HG03520 (cell line): ENCODE measurements at regions not wholly inside any gene's neighbourhood (a gene's known extent, or its start where the extent isn't known, plus 50 kb on each side); places are given as distances from the start of the nearest gene placed in this dataset.
"Not testable (repeated sequence)": the region's sequence is repeated elsewhere in the genome, so short reads cannot be mapped to it uniquely, and the experiment has no call there.

Source experiments
- ATAC-seq: cut with Tn5 transposase; IDR thresholded peaks from one replicate; pipeline ENCODE4 v1.9.1; 2021; ENCODE audit warnings: mild to moderate bottlenecking, moderate library complexity; ENCODE audit not compliant: unreplicated experiment

DNA sequence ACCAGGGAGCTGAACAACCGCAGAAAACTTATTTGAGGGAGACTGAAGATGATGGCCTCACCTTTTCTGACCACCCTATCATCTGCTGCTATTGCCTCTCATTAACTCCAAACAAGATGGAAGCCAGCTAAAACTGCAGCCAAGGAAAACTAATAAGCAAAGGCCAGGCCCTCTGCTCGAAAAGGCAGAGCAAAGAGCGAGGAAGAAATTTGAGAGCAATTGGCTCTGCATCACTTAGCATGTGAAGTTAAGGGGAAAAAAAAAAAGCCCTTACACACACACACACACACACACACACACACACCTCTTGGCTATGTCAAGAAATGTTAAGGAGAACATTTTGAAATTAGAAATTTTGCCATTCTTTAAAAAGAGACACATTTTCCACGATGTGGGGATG lies 228.1 kb upstream of the CYLC2 start:
- no peak for ATAC-seq

DNA sequence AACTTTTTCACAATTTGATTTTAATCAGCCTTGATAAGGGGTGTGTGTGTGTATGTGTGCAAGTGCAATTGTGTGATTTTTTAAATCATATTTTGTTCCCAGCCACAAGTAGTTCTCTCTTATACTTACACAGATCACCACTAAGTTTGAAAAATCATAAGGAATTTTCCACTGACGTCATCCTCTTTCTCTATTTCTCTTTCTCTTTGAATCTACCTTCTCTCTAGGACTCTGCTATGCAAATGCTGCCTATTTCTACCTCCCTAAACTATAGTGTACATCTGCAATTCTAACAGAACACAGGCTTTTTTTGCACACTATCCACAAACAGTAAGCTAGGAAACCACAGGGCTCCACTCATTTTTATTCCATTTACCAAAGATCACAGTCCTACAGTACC lies 254.6 kb upstream of the CYLC2 start:
- no peak for ATAC-seq

DNA sequence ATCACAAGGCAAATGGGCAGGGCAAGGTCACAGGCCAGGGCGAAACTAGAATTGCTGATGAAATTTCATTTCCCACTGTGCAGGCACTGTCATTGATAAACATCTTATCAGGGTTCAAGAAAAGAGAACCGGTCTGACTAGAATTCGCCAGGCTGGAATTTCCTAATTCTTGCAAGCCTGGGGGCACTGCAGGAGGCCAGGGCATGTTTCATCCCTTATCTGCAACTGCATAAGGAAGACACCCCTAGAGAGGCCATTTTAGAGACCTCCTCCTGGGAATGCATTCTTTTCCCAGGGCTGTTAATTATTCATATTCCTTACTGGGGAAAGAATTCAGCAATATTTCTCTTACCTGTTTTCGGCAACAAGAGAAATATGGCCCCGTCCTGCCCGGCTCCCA lies 266.2 kb upstream of the CYLC2 start:
- ATAC-seq = no peak

DNA sequence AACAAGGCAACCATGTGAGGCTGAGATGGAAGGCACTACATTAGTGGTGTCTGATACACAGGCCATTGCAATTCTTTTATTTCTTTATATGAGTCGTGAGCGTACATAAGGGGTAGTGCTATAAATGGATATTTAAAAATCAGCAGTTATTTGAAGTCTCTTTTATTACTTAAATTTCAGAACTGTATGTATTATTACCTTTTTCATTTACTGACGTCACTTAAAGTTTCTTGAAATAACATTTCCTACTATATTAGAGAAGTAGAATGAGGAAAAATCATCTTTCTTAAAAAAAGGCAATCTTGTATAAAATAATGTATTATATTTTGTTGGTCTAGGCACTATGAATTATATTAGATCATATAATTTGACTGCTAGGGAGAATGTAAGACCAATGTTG lies 280.9 kb upstream of the CYLC2 start:
- ATAC-seq = no peak

DNA sequence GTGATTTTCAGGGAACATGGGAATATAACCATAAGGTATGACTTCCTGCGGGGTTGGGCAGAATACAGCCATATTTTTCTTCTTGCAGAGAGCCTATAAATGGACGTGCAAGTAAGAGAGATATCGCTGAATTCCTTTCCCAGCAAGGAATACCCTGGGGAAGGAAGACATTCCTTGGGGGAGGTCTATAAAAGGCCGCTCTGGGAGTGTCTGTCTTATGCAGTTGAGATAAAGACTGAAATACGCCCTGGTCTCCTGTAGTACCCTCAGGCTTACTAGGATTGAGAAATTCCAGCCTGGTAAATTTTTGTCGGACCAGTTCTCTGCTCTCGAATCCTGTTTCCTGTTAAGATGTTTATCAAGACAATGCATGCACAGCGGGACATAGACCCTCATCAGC lies 282.2 kb upstream of the CYLC2 start:
- not testable (repeated sequence) for ATAC-seq

DNA sequence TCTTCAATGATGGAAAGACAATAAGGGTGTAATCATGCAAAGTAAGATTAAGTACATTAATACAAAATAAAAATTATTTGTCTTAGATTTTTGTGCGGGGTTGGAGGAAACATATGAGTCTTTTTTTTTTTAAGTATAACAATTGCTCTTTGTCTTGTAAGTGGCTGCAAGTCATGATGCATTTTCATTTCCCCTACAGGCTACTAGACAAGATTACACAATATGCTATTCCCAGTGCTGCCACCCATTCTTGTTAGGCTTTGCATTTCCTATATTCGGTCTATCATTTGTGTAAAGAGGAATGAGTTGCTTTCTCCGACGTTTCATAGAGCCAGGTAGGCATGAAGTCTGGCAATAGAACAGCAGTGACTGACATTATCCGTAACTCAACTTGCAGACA lies 294.2 kb upstream of the CYLC2 start:
- no peak for ATAC-seq

DNA sequence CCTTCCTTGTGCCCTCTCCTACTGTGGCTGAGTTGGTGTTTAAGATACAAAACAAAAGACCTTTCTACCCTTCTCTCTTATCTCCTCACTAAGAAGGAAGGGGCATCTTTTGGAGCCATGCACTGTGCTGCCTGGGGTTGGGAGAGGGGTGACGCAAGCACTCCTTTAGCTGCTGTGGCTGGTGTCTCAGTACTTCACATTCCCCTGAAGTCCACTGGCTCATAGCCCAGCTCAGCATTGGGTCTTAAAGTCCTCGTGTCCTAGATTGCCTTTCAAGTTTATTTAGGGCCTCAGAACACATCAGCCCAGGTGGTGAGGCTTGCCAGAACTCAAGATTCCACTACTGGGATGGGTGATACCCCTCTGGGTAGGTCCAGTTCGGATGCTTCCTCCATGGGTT lies 325.9 kb upstream of the CYLC2 start:
- no peak for ATAC-seq

DNA sequence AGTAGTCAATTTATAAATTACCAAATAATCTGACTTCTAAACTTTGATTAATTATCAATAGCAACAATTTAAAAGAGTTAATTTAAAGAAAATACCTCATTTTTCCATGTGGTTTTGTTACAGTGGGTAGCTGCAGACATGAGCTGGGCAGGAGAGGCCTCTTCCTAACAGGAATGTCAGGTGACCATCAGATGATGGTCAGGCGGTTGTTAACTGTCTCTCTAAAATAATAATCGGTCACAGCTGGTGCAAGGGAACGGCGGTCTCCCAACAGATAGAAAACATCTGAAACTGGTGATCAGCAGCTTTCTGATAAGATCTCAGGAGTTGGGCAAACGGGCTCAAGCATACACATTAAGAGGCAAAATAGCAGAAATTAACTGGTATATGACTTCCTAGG lies 342.7 kb upstream of the CYLC2 start:
- ATAC-seq = no peak

DNA sequence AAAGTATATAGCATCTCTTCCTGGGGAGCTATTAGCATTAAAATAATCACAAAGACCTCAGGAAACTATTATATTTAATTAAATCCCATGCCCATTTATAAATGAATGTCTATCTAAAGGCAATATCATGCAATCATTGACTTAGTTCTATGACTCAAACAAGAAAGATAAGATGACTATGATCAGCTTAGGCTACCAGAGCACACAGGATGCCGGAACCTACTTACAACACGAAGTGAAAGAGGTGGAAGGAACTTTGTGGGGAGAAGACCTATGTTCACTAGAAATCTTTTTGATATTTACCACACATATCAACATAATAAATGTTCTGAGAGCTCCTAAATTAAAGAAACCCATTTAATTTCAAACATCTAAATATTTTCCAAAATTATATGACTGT lies 344.2 kb upstream of the CYLC2 start:
- ATAC-seq = no peak

DNA sequence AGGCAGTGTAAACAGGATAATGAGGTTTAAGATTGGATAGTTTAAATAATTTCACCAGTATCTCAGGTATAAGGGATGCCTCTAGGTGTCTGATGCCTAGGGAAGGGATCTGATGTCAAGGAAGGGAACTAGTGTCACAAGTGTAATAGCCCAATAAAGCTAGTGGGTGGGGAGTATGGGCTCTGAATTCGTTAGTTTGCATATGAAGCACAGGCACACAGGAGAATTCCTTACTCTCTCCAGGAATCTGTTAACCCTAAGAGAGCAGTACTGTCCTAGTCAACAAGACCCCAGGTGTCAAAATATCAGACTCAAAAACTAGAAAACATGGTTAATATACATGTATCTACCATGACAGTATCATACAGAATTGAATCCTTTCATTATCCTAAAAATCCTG lies 352.5 kb upstream of the CYLC2 start:
- no peak for ATAC-seq

DNA sequence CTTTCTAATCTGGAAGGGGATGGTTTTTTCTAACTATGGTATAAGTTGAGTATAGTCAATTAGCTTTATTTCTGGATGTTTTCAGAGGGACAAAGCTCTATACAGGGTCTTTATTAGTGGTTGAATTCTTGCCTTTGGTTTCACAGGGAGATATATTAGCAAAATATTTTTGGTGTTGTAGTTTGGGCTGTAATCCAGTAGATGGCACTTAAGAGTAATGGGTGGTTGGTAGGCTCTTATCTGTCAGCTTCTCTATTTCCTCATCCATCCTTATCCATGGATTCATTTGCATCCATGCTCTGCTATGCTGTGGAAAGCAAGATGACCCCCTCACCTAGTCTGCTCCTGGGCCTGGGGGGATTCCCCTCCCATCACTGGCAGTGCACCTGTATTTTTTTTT lies 363.6 kb upstream of the CYLC2 start:
- no peak for ATAC-seq

DNA sequence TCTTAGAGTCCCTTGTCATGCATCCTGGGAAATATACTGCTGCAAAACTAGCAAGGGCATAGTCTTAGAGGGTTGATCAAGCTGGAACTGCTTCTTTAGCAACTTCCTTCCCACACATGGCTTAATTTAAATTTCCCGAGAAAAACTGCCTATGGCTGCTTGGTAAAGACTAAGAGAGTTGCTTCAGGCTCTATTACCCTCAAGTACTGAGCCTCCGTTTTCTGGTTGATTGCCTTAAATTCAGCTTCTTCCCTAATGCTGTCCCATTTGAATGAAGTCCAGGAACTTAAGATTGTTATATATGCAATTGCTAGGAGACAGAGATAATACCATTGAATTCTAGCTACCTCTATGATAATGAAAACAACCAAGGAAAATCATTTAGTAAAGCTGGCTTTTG lies 385.7 kb upstream of the CYLC2 start:
- ATAC-seq = no peak

DNA sequence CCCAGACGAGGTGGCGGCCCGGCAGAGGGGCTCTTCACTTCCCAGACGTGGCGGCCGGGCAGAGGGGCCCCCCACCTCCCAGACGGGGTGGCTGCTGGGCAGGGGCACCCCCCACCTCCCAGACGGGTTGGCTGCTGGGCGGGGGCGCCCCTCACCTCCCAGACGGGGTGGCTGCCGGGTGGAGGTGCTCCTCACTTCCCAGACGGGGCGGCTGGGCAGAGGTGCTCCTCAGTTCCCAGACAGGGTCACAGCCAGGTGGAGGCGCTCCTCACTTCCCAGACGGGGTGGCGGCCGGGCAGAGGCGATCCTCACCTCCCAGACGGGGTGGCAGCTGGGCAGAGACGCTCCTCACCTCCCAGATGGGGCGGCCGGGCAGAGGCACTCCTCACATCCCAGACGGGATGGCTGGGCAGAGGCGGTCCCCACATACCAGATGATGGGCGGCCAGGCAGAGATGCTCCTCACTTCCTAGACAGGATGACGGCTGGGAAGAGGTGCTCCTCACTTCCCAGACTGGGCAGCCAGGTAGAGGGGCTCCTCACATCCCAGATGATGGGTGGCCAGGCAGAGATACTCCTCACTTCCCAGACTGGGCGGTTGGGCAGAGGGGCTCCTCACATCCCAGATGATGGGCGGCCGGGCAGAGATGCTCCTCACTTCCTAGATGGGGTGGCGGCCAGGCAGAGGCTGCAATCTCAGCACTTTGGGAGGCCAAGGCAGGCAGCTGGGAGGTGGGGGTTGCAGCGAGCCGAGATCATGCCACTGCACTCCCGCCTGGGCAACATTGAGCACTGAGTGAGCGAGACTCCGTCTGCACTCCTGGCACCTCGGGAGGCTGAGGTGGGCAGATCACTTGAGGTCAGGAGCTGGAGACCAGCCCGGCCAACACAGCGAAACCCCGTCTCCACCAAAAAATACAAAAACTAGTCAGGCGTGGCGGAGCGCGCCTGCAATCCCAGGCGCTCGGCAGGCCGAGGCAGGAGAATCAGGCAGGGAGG lies 391.6 kb upstream of the CYLC2 start:
- not testable (repeated sequence) for ATAC-seq

DNA sequence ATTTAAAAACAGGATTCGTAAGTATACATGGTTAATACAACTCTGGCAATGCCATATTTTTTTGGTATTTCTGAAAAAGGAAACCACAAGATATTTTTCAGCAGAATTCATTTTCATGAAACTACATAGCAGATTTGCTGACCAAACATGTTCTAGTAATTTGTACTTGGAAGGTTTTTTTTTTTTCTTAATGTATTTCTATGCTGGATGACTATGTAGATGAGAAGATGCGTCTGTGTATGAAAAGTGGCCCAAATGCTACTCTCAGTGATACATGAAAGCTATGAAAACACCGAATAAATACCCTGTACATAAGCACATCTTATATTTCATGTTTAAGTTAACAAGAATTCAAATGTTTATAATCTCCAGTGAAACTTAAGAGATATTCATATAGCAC lies 400.9 kb upstream of the CYLC2 start:
- no peak for ATAC-seq

DNA sequence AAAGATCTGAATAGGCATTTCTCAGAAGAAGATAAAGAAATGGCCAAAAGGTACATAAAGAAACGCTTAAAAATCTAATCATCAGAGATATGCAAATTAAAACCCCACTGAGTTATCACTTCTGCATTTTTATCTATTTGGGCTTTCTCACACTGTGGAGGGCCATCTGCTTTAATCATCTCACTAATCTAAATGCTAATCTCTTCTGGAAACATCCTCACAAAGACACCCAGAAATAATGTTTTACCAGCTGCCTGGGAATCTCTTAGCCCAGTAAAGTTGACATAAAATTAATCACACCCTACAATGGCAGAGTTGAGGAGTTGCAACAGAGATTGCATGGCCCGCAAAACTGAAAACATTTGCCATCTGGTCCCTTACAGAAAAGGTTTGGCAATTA lies 407.9 kb upstream of the CYLC2 start:
- ATAC-seq = no peak

DNA sequence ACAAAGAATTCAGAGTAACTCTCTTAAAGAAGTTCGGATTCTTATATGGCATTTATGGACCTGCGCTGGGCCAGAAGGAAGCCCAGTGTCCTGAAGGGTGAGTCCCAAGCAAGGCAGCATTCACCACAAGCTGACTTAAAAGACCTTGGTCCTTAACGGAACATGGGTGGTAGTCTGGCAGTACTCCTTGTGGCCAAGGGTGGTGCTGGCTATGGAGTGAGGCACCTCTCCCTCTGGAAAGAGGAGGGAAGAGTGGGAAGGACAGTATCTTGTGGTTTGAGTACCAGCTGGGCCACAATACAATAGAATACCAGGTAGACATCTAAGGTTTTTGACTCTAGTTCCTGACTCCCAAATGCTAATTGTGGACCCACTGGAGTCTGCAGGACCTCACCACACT lies 425.7 kb upstream of the CYLC2 start:
- ATAC-seq = no peak

DNA sequence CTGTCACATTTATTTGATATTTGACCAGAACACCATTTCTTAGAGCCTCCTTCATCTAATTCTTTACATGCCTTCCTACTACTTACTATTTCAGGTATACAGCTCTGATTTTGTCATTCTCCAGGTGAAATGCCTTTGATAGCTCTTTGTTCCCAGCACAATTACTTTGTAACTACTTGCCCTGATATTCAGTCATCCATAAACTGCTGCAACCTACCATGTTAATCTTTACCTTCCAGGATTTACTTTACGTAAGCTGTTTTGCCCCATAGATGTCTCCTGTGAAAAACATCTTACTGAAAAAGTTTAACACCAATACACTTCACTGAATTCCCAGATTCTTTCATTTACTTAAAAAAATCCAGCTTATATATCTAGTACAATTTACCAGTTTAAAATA lies 443.8 kb upstream of the CYLC2 start:
- ATAC-seq = no peak

DNA sequence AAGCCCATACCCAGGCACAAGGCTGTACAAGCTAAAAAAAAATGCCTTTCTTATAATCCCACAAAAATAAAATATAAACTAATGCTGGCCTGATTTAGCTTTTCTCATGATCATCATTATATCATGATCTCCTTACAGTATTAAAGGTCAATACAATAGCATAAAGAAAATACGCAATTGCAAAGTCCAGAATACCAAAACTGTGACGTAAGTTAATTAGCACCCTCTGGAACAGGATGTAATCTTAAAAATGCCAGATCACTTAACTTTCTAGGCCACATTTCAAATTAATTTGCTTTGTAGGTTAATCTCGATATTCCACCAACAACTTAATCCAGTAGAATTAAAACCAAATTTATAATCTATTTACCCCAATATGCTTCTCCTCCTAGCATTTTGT lies 444.2 kb upstream of the CYLC2 start:
- ATAC-seq = no peak

DNA sequence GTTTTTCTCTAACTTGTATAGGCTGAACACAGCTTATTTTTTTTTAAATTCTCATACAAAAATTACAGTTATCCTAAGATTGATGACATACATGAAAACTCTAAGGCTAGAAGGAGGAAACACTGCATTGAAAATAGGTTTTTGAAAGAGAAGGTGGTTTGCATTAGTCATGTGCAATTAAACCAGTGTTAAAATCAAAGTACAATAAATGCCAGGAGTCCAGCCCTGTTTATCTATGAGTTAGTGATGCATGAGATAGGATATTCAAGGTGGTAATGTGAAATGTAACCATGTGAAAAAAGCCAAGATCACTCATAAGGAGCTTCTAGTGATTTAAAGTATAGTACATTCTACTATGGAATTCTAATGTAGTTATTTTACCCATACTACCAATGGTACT lies 444.9 kb upstream of the CYLC2 start:
- ATAC-seq = no peak

DNA sequence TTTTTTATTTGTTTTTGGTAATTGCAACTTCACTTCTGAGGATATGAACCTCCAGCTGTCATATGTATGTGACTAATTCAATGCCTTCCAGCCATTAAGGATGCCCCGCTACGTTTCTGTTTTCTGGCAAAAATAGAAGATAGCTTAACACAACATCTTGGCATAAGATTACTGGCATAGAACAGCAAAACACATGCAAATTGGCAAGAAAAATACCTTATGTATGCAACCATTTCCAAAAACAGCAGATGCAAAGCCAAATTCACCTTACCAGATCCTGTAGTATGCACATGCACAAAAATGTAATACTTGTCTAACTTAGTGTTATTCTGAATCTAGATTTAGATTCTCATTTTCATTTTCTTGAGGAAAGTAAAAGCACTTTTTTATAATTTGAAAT lies 461.1 kb upstream of the CYLC2 start:
- no peak for ATAC-seq

DNA sequence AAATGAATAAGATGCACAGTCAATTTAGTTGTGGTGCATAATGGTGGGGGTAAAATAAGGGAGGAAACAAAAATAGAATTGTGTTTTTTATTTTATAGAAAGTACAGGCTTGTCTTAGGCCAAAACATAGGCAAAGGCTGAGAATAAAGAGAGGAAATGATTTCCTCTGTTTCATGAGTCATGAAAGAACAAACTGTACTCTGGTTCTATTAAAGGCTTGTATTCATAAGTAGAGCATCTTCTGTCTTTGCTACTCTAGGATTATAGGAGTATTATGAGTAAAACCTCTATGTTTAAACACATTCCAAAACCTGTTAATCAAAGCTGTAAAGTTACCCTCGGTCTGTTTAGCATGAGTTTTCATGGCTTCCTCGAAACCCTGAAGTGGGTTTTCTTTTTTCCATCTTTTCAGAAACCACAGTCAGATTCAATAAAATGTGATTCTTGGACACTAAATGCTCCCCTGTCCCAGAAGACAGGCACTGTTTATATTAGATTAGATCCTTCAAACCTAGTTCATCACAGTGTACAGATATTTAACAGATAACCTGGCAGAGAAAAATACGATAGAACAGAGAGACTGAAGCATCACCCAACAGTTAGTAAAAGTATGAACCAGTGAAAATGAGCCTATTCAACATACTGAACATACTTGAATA lies 473.9 kb upstream of the CYLC2 start:
- ATAC-seq = no peak

DNA sequence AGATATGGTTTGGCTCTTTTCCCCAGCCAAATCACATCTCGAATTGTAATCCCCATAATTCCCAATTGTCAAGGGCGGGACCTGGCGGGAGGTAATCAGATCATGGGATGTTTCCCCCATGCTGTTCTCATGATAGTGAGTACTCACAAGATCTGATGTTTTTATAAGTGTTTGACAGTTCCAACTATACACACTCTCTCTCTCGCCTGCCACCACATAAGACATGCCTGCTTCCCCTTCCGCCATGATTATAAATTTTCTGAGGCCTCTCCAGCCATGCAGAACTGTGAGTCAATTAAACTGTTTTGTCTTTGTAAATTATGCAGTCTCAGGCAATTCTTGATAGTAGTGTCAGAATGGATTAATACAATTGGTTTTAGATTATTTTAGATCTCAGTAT lies 475.7 kb upstream of the CYLC2 start:
- no peak for ATAC-seq
